GM12865 (cell line): ENCODE measurements at regions not wholly inside any gene's neighbourhood (a gene's known extent, or its start where the extent isn't known, plus 50 kb on each side); places are given as distances from the start of the nearest gene placed in this dataset.

Source experiments
- DNase-seq: peaks from one replicate; pipeline ENCODE4 v3.0.0; 2010; ENCODE audit warnings: low read depth
- H3K4me3 ChIP-seq: 2 replicates; pipeline ENCODE4 v1.5.1; 2011; ENCODE audit warnings: mild to moderate bottlenecking, low read depth, low read length, control low read depth
- TF ChIP-seq, protein P1 (sequence below): IDR thresholded peaks from 2 replicates; pipeline ENCODE4 v1.5.1; 2011; ENCODE audit warnings: low read length, control low read depth, low read depth, inconsistent platforms; ENCODE audit not compliant: insufficient read depth; ENCODE audit errors: missing control alignments

DNA sequence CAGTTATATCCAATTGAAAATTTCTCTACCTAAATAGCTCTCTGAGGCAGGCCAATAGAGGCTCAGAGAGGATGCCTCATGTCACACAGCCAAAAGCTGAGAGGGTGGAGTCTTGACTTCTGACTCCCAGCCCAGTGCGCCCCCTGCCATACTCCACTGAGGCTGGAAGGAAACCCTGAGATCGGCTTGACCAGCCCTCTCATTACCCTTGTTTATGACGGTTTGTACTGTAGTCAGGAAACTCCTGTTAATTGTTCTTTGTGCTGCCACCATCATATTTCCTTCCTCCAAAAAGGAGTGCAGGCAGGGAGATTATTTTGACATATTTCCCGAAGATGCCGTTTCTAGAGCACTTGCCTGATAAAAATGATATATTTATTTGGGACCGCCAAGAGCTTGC lies 107.9 kb downstream of the AIPL1 start:
- TF ChIP-seq, protein P1, sequence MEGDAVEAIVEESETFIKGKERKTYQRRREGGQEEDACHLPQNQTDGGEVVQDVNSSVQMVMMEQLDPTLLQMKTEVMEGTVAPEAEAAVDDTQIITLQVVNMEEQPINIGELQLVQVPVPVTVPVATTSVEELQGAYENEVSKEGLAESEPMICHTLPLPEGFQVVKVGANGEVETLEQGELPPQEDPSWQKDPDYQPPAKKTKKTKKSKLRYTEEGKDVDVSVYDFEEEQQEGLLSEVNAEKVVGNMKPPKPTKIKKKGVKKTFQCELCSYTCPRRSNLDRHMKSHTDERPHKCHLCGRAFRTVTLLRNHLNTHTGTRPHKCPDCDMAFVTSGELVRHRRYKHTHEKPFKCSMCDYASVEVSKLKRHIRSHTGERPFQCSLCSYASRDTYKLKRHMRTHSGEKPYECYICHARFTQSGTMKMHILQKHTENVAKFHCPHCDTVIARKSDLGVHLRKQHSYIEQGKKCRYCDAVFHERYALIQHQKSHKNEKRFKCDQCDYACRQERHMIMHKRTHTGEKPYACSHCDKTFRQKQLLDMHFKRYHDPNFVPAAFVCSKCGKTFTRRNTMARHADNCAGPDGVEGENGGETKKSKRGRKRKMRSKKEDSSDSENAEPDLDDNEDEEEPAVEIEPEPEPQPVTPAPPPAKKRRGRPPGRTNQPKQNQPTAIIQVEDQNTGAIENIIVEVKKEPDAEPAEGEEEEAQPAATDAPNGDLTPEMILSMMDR = no peak
- peak; percentile 1 for DNase-seq
- H3K4me3 ChIP-seq = no peak overlapping the region

- H3K4me3 ChIP-seq = no peak overlapping the region
- TF ChIP-seq, protein P1 = no peak
- no peak for DNase-seq
These were observed 108.4 kb downstream of the AIPL1 start for GRCh38 chr17:6326483-6326882.

DNA sequence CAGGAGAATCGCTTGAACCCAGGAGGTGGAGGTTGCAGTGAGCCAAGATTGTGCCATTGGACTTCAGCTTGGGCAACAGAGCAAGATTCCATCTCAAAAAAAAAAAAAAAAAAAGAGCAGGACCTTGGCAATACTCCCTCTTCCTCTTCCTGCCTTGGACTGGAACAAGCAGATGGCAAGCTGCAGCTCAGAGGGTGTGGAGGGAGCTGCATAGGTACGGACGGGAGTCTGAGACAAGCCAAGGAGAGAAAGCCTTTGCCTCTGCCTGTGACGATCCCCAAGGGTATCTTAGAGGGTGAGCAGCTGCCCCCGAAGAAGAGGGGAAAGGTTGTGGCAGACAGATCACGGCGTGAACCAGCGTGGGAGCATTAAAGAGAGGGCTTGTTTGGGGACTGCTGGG lies 109.2 kb downstream of the AIPL1 start:
- no peak for DNase-seq
- TF ChIP-seq, protein P1 = no peak
- no peak overlapping the region for H3K4me3 ChIP-seq

GRCh38 chr17:6325051-6325450 lies 109.9 kb downstream of the AIPL1 start:
- TF ChIP-seq, protein P1 = no peak
- no peak overlapping the region for H3K4me3 ChIP-seq
- DNase-seq = no peak

- TF ChIP-seq, protein P1 = no peak
- no peak overlapping the region for H3K4me3 ChIP-seq
- no peak for DNase-seq
These were observed 111.1 kb downstream of the AIPL1 start for GRCh38 chr17:6323626-6324356.

- no peak overlapping the region for H3K4me3 ChIP-seq
- TF ChIP-seq, protein P1 = no peak
- DNase-seq = no peak
These were observed 112.6 kb downstream of the AIPL1 start for GRCh38 chr17:6322316-6322715.

- no peak for DNase-seq
- TF ChIP-seq, protein P1 = no peak
These were observed 120.6 kb downstream of the AIPL1 start for GRCh38 chr17:6314311-6314710.

More at GRCh38 chr17:6314311-6314710, 120.6 kb downstream of the AIPL1 start:
- H3K4me3 ChIP-seq = no peak overlapping the region
